ENCODE measurements at regions not wholly inside any gene's neighbourhood (a gene's known extent, or its start where the extent isn't known, plus 50 kb on each side); places are given as distances from the start of the nearest gene placed in this dataset.

DNA sequence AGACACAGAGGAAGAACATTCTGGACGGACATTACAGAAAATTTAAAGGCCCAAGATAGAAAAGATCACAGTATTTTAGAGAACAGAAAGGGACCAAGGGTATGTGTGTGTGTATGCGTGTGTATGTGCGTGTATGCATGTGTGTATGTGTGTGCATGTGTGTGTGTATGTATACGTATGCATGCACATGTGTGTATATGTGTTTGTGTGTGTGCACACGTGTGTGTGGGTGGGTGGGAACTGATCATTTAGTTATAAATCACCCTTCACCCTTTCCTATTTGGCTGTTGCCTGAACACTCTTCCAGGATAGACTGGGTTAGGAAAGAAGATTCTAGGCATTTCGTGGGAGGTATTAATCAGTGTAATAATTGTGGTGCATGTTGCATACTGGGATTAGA lies 634.4 kb downstream of the DHX35 start:
- peaks cover 0 to 3% (median 0%) of the 10 kb centered on the region in 7 donors for H3K9me3 Mint-ChIP-seq
- H3K27ac ChIP-seq (ENCODE audit: low read depth in 1 of 2, low read length in 2 of 2), result no peak overlapping the region
- no peaks in the 10 kb centered on the region for H3K36me3 Mint-ChIP-seq
- H3K27me3 Mint-ChIP-seq (ENCODE audit: low read depth in 3 of 3), result peaks cover 0 to 3% (median 0%) of the 10 kb centered on the region in 3 donors
- WGBS (ENCODE audit: insufficient coverage), result 93% methylated on average over 3 of the region's 6 CpGs
- H3K4me2 ChIP-seq (replicated peaks; ENCODE audit: extremely low read depth, low read length, poor library complexity, severe bottlenecking), result no peak overlapping the region
- no peaks in the 10 kb centered on the region for H4K20me1 ChIP-seq (ENCODE audit: insufficient read depth, low read length)
- H3K4me1 ChIP-seq (ENCODE audit: control insufficient read depth in 1 of 2, insufficient read depth in 2 of 2, low read length in 2 of 2), result no peaks in the 10 kb centered on the region
- no peak for DNase-seq
- H3K4me3 Mint-ChIP-seq, result no peak overlapping the region
- no peaks in the 10 kb centered on the region for H3K79me2 ChIP-seq (ENCODE audit: insufficient read depth, low read length)
- no peak overlapping the region for H3K9ac ChIP-seq (ENCODE audit: insufficient read depth, low read length, poor library complexity, severe bottlenecking)
- H2AFZ ChIP-seq (ENCODE audit: insufficient read depth, low read depth, low read length, poor library complexity, severe bottlenecking), result no peak overlapping the region
- no peaks in the 10 kb centered on the region for H3K4me1 Mint-ChIP-seq
- H3K27ac Mint-ChIP-seq, result no peak overlapping the region
- no peaks in the 10 kb centered on the region for H3K9me3 ChIP-seq (replicated peaks in 1 of 2; ENCODE audit: control insufficient read depth in 1 of 2, insufficient read depth in 1 of 2, low read length in 2 of 2)
- TF ChIP-seq, protein P1, sequence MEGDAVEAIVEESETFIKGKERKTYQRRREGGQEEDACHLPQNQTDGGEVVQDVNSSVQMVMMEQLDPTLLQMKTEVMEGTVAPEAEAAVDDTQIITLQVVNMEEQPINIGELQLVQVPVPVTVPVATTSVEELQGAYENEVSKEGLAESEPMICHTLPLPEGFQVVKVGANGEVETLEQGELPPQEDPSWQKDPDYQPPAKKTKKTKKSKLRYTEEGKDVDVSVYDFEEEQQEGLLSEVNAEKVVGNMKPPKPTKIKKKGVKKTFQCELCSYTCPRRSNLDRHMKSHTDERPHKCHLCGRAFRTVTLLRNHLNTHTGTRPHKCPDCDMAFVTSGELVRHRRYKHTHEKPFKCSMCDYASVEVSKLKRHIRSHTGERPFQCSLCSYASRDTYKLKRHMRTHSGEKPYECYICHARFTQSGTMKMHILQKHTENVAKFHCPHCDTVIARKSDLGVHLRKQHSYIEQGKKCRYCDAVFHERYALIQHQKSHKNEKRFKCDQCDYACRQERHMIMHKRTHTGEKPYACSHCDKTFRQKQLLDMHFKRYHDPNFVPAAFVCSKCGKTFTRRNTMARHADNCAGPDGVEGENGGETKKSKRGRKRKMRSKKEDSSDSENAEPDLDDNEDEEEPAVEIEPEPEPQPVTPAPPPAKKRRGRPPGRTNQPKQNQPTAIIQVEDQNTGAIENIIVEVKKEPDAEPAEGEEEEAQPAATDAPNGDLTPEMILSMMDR (IDR thresholded peaks at IDR 0.05), result no peak
- H3K27me3 ChIP-seq (ENCODE audit: control insufficient read depth in 2 of 2, insufficient read depth in 2 of 2, low read length in 2 of 2), result no peaks in the 10 kb centered on the region
- no peak overlapping the region for H3K4me3 ChIP-seq (replicated peaks in 1 of 3; ENCODE audit: low read depth in 2 of 3, low read length in 3 of 3)
- no peaks in the 10 kb centered on the region for H3K36me3 ChIP-seq (replicated peaks in 1 of 2; ENCODE audit: control insufficient read depth in 1 of 2, insufficient read depth in 2 of 2, low read length in 2 of 2)
- intact Hi-C loops (cut with micrococcal nuclease), result no loop called here

DNA sequence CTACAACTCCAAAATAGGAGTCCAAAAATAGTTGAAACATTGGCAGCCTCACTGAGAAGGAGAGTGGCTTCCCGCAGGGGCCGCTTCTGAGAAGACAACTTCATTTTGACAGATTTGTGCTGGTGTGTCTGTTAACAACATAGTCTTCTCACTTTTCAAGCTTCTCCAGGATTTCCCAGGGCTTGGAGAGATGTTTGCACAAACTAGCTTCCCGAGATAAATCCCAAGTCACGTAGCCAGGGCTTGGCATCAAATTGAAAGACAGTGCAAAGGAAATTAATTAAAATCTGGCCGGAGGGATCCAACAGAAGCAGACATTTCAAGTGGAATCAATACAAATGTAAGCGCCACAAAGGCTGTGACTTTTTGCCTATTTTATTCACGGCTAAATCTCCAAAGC lies 630.2 kb downstream of the DHX35 start:
- no peaks in the 10 kb centered on the region for H3K27me3 ChIP-seq (ENCODE audit: control insufficient read depth in 2 of 2, insufficient read depth in 2 of 2, low read length in 2 of 2)
- no peak overlapping the region for H3K4me3 Mint-ChIP-seq
- peaks cover 0 to 3% (median 0%) of the 10 kb centered on the region in 3 donors for H3K27me3 Mint-ChIP-seq (ENCODE audit: low read depth in 3 of 3)
- no peak overlapping the region for H3K27ac ChIP-seq (ENCODE audit: low read depth in 1 of 2, low read length in 2 of 2)
- H3K9me3 Mint-ChIP-seq, result peaks cover 0 to 5% (median 2%) of the 10 kb centered on the region in 7 donors
- H3K4me1 ChIP-seq (ENCODE audit: control insufficient read depth in 1 of 2, insufficient read depth in 2 of 2, low read length in 2 of 2), result no peaks in the 10 kb centered on the region
- intact Hi-C loops (cut with micrococcal nuclease), result no loop called here
- no peaks in the 10 kb centered on the region for H3K9me3 ChIP-seq (replicated peaks in 1 of 2; ENCODE audit: control insufficient read depth in 1 of 2, insufficient read depth in 1 of 2, low read length in 2 of 2)
- no peaks in the 10 kb centered on the region for H4K20me1 ChIP-seq (ENCODE audit: insufficient read depth, low read length)
- no peak overlapping the region for H3K27ac Mint-ChIP-seq
- DNase-seq, result no peak
- no peak overlapping the region for H3K4me2 ChIP-seq (replicated peaks; ENCODE audit: extremely low read depth, low read length, poor library complexity, severe bottlenecking)
- 75% methylated on average over 4 of the region's 7 CpGs for WGBS (ENCODE audit: insufficient coverage)
- no peak overlapping the region for H3K9ac ChIP-seq (ENCODE audit: insufficient read depth, low read length, poor library complexity, severe bottlenecking)
- no peaks in the 10 kb centered on the region for H3K79me2 ChIP-seq (ENCODE audit: insufficient read depth, low read length)
- H3K36me3 ChIP-seq (replicated peaks in 1 of 2; ENCODE audit: control insufficient read depth in 1 of 2, insufficient read depth in 2 of 2, low read length in 2 of 2), result no peaks in the 10 kb centered on the region
- H2AFZ ChIP-seq (ENCODE audit: insufficient read depth, low read depth, low read length, poor library complexity, severe bottlenecking), result no peak overlapping the region
- no peak overlapping the region for H3K4me3 ChIP-seq (replicated peaks in 1 of 3; ENCODE audit: low read depth in 2 of 3, low read length in 3 of 3)
- H3K36me3 Mint-ChIP-seq, result no peaks in the 10 kb centered on the region
- no peaks in the 10 kb centered on the region for H3K4me1 Mint-ChIP-seq
- TF ChIP-seq, protein P1 (IDR thresholded peaks at IDR 0.05), result no peak
